Thyroid gland (tissue), 4 donors: ENCODE measurements at regions not wholly inside any gene's neighbourhood (a gene's known extent, or its start where the extent isn't known, plus 50 kb on each side); places are given as distances from the start of the nearest gene placed in this dataset.

Experiments
- POLR2A ChIP-seq, 2 donors: fragments of 450-650 bp; IDR thresholded peaks; one replicate each; pipeline ENCODE4 v1.6.1; 2017; ENCODE audit warnings: antibody characterized with exemption in 2 of 2, mild to moderate bottlenecking in 2 of 2, moderate library complexity in 1 of 2
- TF ChIP-seq, protein P1 (sequence below), 6 experiments: fragments of 200-600 bp in 3 of 6; fragments of 450-650 bp in 3 of 6; sonication (generic) in 3 of 6; IDR thresholded peaks; one replicate each; pipeline ENCODE4 v1.5.1; 2016 to 2019; ENCODE audit warnings: antibody characterized with exemption in 6 of 6, mild to moderate bottlenecking in 2 of 6, inconsistent platforms in 1 of 6, moderate library complexity in 1 of 6

DNA sequence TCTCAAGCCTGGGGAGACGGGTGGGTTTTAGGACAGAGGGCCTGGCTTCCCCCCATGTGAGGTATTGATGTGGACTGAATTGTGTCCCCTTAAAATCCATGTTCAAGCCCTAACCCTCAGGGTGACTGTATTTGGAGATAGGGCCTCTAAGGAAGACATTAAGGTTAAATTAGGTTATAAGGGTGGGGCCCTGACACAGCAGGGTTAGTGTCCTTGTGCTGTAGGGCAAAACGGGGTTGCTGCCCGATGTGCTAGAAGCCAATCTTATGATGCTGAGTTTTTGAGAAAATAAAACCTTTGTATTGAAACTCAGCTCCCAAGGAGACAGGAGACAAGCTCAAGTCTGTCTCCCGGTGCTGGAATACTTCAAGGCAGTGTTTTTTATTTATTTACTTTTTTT lies 71.1 kb upstream of the NUP50 start:
- TF ChIP-seq, protein P1, sequence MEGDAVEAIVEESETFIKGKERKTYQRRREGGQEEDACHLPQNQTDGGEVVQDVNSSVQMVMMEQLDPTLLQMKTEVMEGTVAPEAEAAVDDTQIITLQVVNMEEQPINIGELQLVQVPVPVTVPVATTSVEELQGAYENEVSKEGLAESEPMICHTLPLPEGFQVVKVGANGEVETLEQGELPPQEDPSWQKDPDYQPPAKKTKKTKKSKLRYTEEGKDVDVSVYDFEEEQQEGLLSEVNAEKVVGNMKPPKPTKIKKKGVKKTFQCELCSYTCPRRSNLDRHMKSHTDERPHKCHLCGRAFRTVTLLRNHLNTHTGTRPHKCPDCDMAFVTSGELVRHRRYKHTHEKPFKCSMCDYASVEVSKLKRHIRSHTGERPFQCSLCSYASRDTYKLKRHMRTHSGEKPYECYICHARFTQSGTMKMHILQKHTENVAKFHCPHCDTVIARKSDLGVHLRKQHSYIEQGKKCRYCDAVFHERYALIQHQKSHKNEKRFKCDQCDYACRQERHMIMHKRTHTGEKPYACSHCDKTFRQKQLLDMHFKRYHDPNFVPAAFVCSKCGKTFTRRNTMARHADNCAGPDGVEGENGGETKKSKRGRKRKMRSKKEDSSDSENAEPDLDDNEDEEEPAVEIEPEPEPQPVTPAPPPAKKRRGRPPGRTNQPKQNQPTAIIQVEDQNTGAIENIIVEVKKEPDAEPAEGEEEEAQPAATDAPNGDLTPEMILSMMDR (IDR thresholded peaks at IDR 0.05), result no peak
- no peak for TF ChIP-seq POLR2A (IDR thresholded peaks at IDR 0.05)
